GM21381 (cell line): ENCODE measurements at regions not wholly inside any gene's neighbourhood (a gene's known extent, or its start where the extent isn't known, plus 50 kb on each side); places are given as distances from the start of the nearest gene placed in this dataset.

Experiments used
- ATAC-seq: cut with Tn5 transposase; IDR thresholded peaks from one replicate; pipeline ENCODE4 v1.9.1; 2021; ENCODE audit warnings: mild to moderate bottlenecking, moderate library complexity; ENCODE audit not compliant: unreplicated experiment

GRCh38 chr13:107529035-107529434 is 686.3 kb downstream of the LIG4 start:
- no peak for ATAC-seq

- no peak for ATAC-seq
Measured at GRCh38 chr13:107518780-107519179, 696.6 kb downstream of the LIG4 start.

- ATAC-seq, result no peak
Measured at GRCh38 chr13:107518292-107518691, 697.0 kb downstream of the LIG4 start.

- no peak for ATAC-seq
Measured at GRCh38 chr13:107516517-107516916, 698.8 kb downstream of the LIG4 start.

- no peak for ATAC-seq
Measured at GRCh38 chr13:107512551-107512950, 702.8 kb downstream of the LIG4 start.

- no peak for ATAC-seq
Measured at GRCh38 chr13:107497661-107498060, 717.7 kb downstream of the LIG4 start.

GRCh38 chr13:107493266-107493665 is 722.1 kb downstream of the LIG4 start:
- no peak for ATAC-seq

GRCh38 chr13:107482688-107483087 is 732.6 kb downstream of the LIG4 start:
- ATAC-seq, result no peak

GRCh38 chr13:107480130-107480529 is 735.2 kb downstream of the LIG4 start:
- no peak for ATAC-seq

- ATAC-seq, result no peak
Measured at GRCh38 chr13:107477772-107478379, 737.5 kb downstream of the LIG4 start.

- no peak for ATAC-seq
Measured at GRCh38 chr13:107475753-107476453, 739.4 kb downstream of the LIG4 start.

- ATAC-seq, result no peak
Measured at GRCh38 chr13:107473253-107473652, 742.1 kb downstream of the LIG4 start.

GRCh38 chr13:107466326-107467099 is 748.8 kb downstream of the LIG4 start:
- ATAC-seq, result no peak

- no peak for ATAC-seq
Measured at GRCh38 chr13:107462501-107462900, 752.8 kb downstream of the LIG4 start.

GRCh38 chr13:107461751-107462150 is 753.6 kb downstream of the LIG4 start:
- ATAC-seq, result no peak

- no peak for ATAC-seq
Measured at GRCh38 chr13:107459430-107459829, 755.9 kb downstream of the LIG4 start.

- ATAC-seq, result no peak
Measured at GRCh38 chr13:107458269-107458668, 757.1 kb downstream of the LIG4 start.

GRCh38 chr13:107457686-107458085 is 757.6 kb downstream of the LIG4 start:
- no peak for ATAC-seq

- ATAC-seq, result no peak
Measured at GRCh38 chr13:107456431-107456830, 758.9 kb downstream of the LIG4 start.

- ATAC-seq, result no peak
Measured at GRCh38 chr13:107452833-107453232, 762.5 kb downstream of the LIG4 start.

- ATAC-seq, result no peak
Measured at GRCh38 chr13:107450931-107451330, 764.4 kb downstream of the LIG4 start.

GRCh38 chr13:107450431-107450830 is 764.9 kb downstream of the LIG4 start:
- no peak for ATAC-seq
